ENCODE measurements at regions not wholly inside any gene's neighbourhood (a gene's known extent, or its start where the extent isn't known, plus 50 kb on each side); places are given as distances from the start of the nearest gene placed in this dataset.

- Histone ChIP-seq H3K4me1 (ENCODE audit: insufficient read depth, low read length) (no peaks in the 10 kb centered on the region), H2AFZ (ENCODE audit: low read length) (no peak overlapping the region), H3K79me2 (ENCODE audit: insufficient read depth, low read length) (no peaks in the 10 kb centered on the region), H3K4me3 (ENCODE audit: insufficient read depth, low read length) (no peak overlapping the region), H3K27me3 (ENCODE audit: insufficient read depth, low read length) (peaks cover 6% of the 10 kb centered on the region), H3K36me3 (ENCODE audit: insufficient read depth, low read length) (no peaks in the 10 kb centered on the region), H3K27ac (ENCODE audit: low read depth, low read length) (no peak overlapping the region), H3K4me2 (ENCODE audit: insufficient read depth, low read length) (no peak overlapping the region), H3K9me3 (ENCODE audit: low read depth, low read length) (no peaks in the 10 kb centered on the region), H4K20me1 (ENCODE audit: insufficient read depth, low read length) (no peaks in the 10 kb centered on the region)
- DNase-seq (ENCODE audit: insufficient read length, low spot score, missing footprints) = no peak
- TF ChIP-seq CTCF (IDR thresholded peaks at IDR 0.05; ENCODE audit: extremely low read depth, low read depth, low read length) = no peak
These were observed 76.4 kb downstream of the EBLN2 start for GRCh38 chr3:73137736-73138403.

- H3K4me2 ChIP-seq (ENCODE audit: insufficient read depth, low read length) = no peak overlapping the region
- no peaks in the 10 kb centered on the region for H4K20me1 ChIP-seq (ENCODE audit: insufficient read depth, low read length)
- H3K27ac ChIP-seq (ENCODE audit: low read depth, low read length) = no peak overlapping the region
- TF ChIP-seq CTCF (IDR thresholded peaks at IDR 0.05; ENCODE audit: extremely low read depth, low read depth, low read length) = no peak
- H3K27me3 ChIP-seq (ENCODE audit: insufficient read depth, low read length) = peaks cover 6% of the 10 kb centered on the region
- no peaks in the 10 kb centered on the region for H3K36me3 ChIP-seq (ENCODE audit: insufficient read depth, low read length)
- no peaks in the 10 kb centered on the region for H3K4me1 ChIP-seq (ENCODE audit: insufficient read depth, low read length)
- no peaks in the 10 kb centered on the region for H3K79me2 ChIP-seq (ENCODE audit: insufficient read depth, low read length)
- H3K9me3 ChIP-seq (ENCODE audit: low read depth, low read length) = no peaks in the 10 kb centered on the region
- no peak overlapping the region for H3K4me3 ChIP-seq (ENCODE audit: insufficient read depth, low read length)
- no peak for DNase-seq (ENCODE audit: insufficient read length, low spot score, missing footprints)
- H2AFZ ChIP-seq (ENCODE audit: low read length) = no peak overlapping the region
These were observed 79.4 kb downstream of the EBLN2 start for GRCh38 chr3:73140772-73141442.

- TF ChIP-seq CTCF (IDR thresholded peaks at IDR 0.05; ENCODE audit: extremely low read depth, low read depth, low read length) = no peak
- no peak overlapping the region for H3K4me2 ChIP-seq (ENCODE audit: insufficient read depth, low read length)
- no peak overlapping the region for H2AFZ ChIP-seq (ENCODE audit: low read length)
- H3K9me3 ChIP-seq (ENCODE audit: low read depth, low read length) = no peaks in the 10 kb centered on the region
- no peak for DNase-seq (ENCODE audit: insufficient read length, low spot score, missing footprints)
- H3K36me3 ChIP-seq (ENCODE audit: insufficient read depth, low read length) = no peaks in the 10 kb centered on the region
- H3K79me2 ChIP-seq (ENCODE audit: insufficient read depth, low read length) = no peaks in the 10 kb centered on the region
- no peaks in the 10 kb centered on the region for H4K20me1 ChIP-seq (ENCODE audit: insufficient read depth, low read length)
- H3K4me1 ChIP-seq (ENCODE audit: insufficient read depth, low read length) = no peaks in the 10 kb centered on the region
- no peak overlapping the region for H3K27ac ChIP-seq (ENCODE audit: low read depth, low read length)
- H3K4me3 ChIP-seq (ENCODE audit: insufficient read depth, low read length) = no peak overlapping the region
- peaks cover 6% of the 10 kb centered on the region for H3K27me3 ChIP-seq (ENCODE audit: insufficient read depth, low read length)
These were observed 80.1 kb downstream of the EBLN2 start for GRCh38 chr3:73141525-73141924.

GRCh38 chr3:73143401-73143800, 81.9 kb downstream of the EBLN2 start:
- H3K4me2 ChIP-seq (ENCODE audit: insufficient read depth, low read length) = no peak overlapping the region
- no peaks in the 10 kb centered on the region for H3K36me3 ChIP-seq (ENCODE audit: insufficient read depth, low read length)
- TF ChIP-seq CTCF (IDR thresholded peaks at IDR 0.05; ENCODE audit: extremely low read depth, low read depth, low read length) = no peak
- no peak overlapping the region for H3K4me3 ChIP-seq (ENCODE audit: insufficient read depth, low read length)
- H3K27ac ChIP-seq (ENCODE audit: low read depth, low read length) = no peak overlapping the region
- no peak overlapping the region for H2AFZ ChIP-seq (ENCODE audit: low read length)
- H3K27me3 ChIP-seq (ENCODE audit: insufficient read depth, low read length) = peaks cover 10% of the 10 kb centered on the region
- H4K20me1 ChIP-seq (ENCODE audit: insufficient read depth, low read length) = no peaks in the 10 kb centered on the region
- H3K4me1 ChIP-seq (ENCODE audit: insufficient read depth, low read length) = no peaks in the 10 kb centered on the region
- no peaks in the 10 kb centered on the region for H3K9me3 ChIP-seq (ENCODE audit: low read depth, low read length)
- H3K79me2 ChIP-seq (ENCODE audit: insufficient read depth, low read length) = no peaks in the 10 kb centered on the region
- DNase-seq (ENCODE audit: insufficient read length, low spot score, missing footprints) = no peak
